ENCODE measurements at regions not wholly inside any gene's neighbourhood (a gene's known extent, or its start where the extent isn't known, plus 50 kb on each side); places are given as distances from the start of the nearest gene placed in this dataset.
"Not testable (repeated sequence)": the region's sequence is repeated elsewhere in the genome, so short reads cannot be mapped to it uniquely, and the experiment has no call there.

- TF ChIP-seq EZH2phosphoT487 (IDR thresholded peaks at IDR 0.05; ENCODE audit: borderline replicate concordance, low read depth, low read length): no peak
- TF ChIP-seq CTCF (conservative IDR thresholded peaks at IDR 0.05; ENCODE audit: low read length): no peak
- Histone ChIP-seq H3K27ac (ENCODE audit: low read depth, low read length, poor library complexity, severe bottlenecking) (no peak overlapping the region), H3K4me1 (ENCODE audit: insufficient read depth, low read length, poor library complexity, severe bottlenecking) (no peaks in the 10 kb centered on the region), H3K9me3 (ENCODE audit: low read length) (no peaks in the 10 kb centered on the region), H3K4me3 (ENCODE audit: low read depth, low read length, poor library complexity, severe bottlenecking) (no peak overlapping the region), H3K4me2 (ENCODE audit: low read length) (no peak overlapping the region), H3K79me2 (ENCODE audit: insufficient read depth, low read depth, low read length) (no peaks in the 10 kb centered on the region), H3K9me2 (ENCODE audit: insufficient read depth, low read length) (no peaks in the 10 kb centered on the region), H3K36me3 (ENCODE audit: insufficient read depth, low read length) (no peaks in the 10 kb centered on the region), H2AFZ (ENCODE audit: low read length) (no peak overlapping the region), H4K20me1 (ENCODE audit: insufficient read depth, low read length) (no peaks in the 10 kb centered on the region)
- POLR2A ChIA-PET: no interaction called here
- no TSS peak for BruUV-seq (replicated peaks)
- CTCF ChIA-PET (ENCODE audit: unreplicated experiment): no interaction called here
- no peak for DNase-seq (ENCODE audit: low spot score)
- intact Hi-C loops (cut with micrococcal nuclease; ENCODE audit: unreplicated experiment): no loop called here
Observed at GRCh38 chr5:23994581-23995370, 487.4 kb downstream of the PRDM9 start.

GRCh38 chr5:23996525-23996924 lies 489.1 kb downstream of the PRDM9 start:
- Histone ChIP-seq H3K4me1 (ENCODE audit: insufficient read depth, low read length, poor library complexity, severe bottlenecking) (no peaks in the 10 kb centered on the region), H3K36me3 (ENCODE audit: insufficient read depth, low read length) (no peaks in the 10 kb centered on the region), H3K79me2 (ENCODE audit: insufficient read depth, low read depth, low read length) (no peaks in the 10 kb centered on the region), H3K4me2 (ENCODE audit: low read length) (no peak overlapping the region), H3K9me2 (ENCODE audit: insufficient read depth, low read length) (no peaks in the 10 kb centered on the region), H3K4me3 (ENCODE audit: low read depth, low read length, poor library complexity, severe bottlenecking) (no peak overlapping the region), H3K9me3 (ENCODE audit: low read length) (no peaks in the 10 kb centered on the region), H3K27ac (ENCODE audit: low read depth, low read length, poor library complexity, severe bottlenecking) (no peak overlapping the region), H2AFZ (ENCODE audit: low read length) (no peak overlapping the region), H4K20me1 (ENCODE audit: insufficient read depth, low read length) (no peaks in the 10 kb centered on the region)
- POLR2A ChIA-PET: no interaction called here
- intact Hi-C loops (cut with micrococcal nuclease; ENCODE audit: unreplicated experiment): no loop called here
- BruUV-seq (replicated peaks): no TSS peak
- TF ChIP-seq EZH2phosphoT487 (IDR thresholded peaks at IDR 0.05; ENCODE audit: borderline replicate concordance, low read depth, low read length) (no peak), CTCF (conservative IDR thresholded peaks at IDR 0.05; ENCODE audit: low read length) (no peak)
- DNase-seq (ENCODE audit: low spot score): no peak
- CTCF ChIA-PET (ENCODE audit: unreplicated experiment): no interaction called here

- intact Hi-C loops (cut with micrococcal nuclease; ENCODE audit: unreplicated experiment): no loop called here
- no peak overlapping the region for H3K27ac ChIP-seq (ENCODE audit: low read depth, low read length, poor library complexity, severe bottlenecking)
- H4K20me1 ChIP-seq (ENCODE audit: insufficient read depth, low read length): no peaks in the 10 kb centered on the region
- no peaks in the 10 kb centered on the region for H3K9me2 ChIP-seq (ENCODE audit: insufficient read depth, low read length)
- H3K9me3 ChIP-seq (ENCODE audit: low read length): no peaks in the 10 kb centered on the region
- POLR2A ChIA-PET: no interaction called here
- H3K36me3 ChIP-seq (ENCODE audit: insufficient read depth, low read length): no peaks in the 10 kb centered on the region
- TF ChIP-seq CTCF (conservative IDR thresholded peaks at IDR 0.05; ENCODE audit: low read length): peak; percentile 23; the same call in 1 of the 2 replicates
- TF ChIP-seq EZH2phosphoT487 (IDR thresholded peaks at IDR 0.05; ENCODE audit: borderline replicate concordance, low read depth, low read length): no peak
- BruUV-seq (replicated peaks): no TSS peak
- CTCF ChIA-PET (ENCODE audit: unreplicated experiment): no interaction called here
- no peak overlapping the region for H3K4me3 ChIP-seq (ENCODE audit: low read depth, low read length, poor library complexity, severe bottlenecking)
- no peak for DNase-seq (ENCODE audit: low spot score)
- no peaks in the 10 kb centered on the region for H3K79me2 ChIP-seq (ENCODE audit: insufficient read depth, low read depth, low read length)
- H2AFZ ChIP-seq (ENCODE audit: low read length): no peak overlapping the region
- no peak overlapping the region for H3K4me2 ChIP-seq (ENCODE audit: low read length)
- no peaks in the 10 kb centered on the region for H3K4me1 ChIP-seq (ENCODE audit: insufficient read depth, low read length, poor library complexity, severe bottlenecking)
Observed at GRCh38 chr5:24005384-24005783, 498.0 kb downstream of the PRDM9 start.

- H3K4me2 ChIP-seq (ENCODE audit: low read length); H3K4me3 ChIP-seq (ENCODE audit: low read depth, low read length, poor library complexity, severe bottlenecking); H2AFZ ChIP-seq (ENCODE audit: low read length); CTCF ChIA-PET (ENCODE audit: unreplicated experiment); intact Hi-C loops (cut with micrococcal nuclease; ENCODE audit: unreplicated experiment); H3K79me2 ChIP-seq (ENCODE audit: insufficient read depth, low read depth, low read length); BruUV-seq (replicated peaks); H4K20me1 ChIP-seq (ENCODE audit: insufficient read depth, low read length); H3K36me3 ChIP-seq (ENCODE audit: insufficient read depth, low read length); H3K4me1 ChIP-seq (ENCODE audit: insufficient read depth, low read length, poor library complexity, severe bottlenecking); DNase-seq (ENCODE audit: low spot score); H3K9me3 ChIP-seq (ENCODE audit: low read length); H3K27ac ChIP-seq (ENCODE audit: low read depth, low read length, poor library complexity, severe bottlenecking); H3K9me2 ChIP-seq (ENCODE audit: insufficient read depth, low read length): not testable (repeated sequence)
- POLR2A ChIA-PET: interaction anchor here (0.7 kb wide), 1 partner anchor 95 kb away, joined by 3 read pairs; no protein-coding TSS in a partner anchor
Observed at GRCh38 chr5:24017710-24018109, 510.3 kb downstream of the PRDM9 start.

Measured in OCI-LY7 (cell line).